ENCODE measurements at regions not wholly inside any gene's neighbourhood (a gene's known extent, or its start where the extent isn't known, plus 50 kb on each side); places are given as distances from the start of the nearest gene placed in this dataset.

- no peak for TF ChIP-seq POLR2A (IDR thresholded peaks at IDR 0.05)
- TF ChIP-seq CTCF (IDR thresholded peaks at IDR 0.05), result no peak
- no peak for TF ChIP-seq POLR2AphosphoS5 (IDR thresholded peaks at IDR 0.05)
- TF ChIP-seq EP300 (IDR thresholded peaks at IDR 0.05), result no peak
These were observed 96.7 kb upstream of the TMEM26 start for GRCh38 chr10:61549861-61550260.
